ENCODE measurements at regions not wholly inside any gene's neighbourhood (a gene's known extent, or its start where the extent isn't known, plus 50 kb on each side); places are given as distances from the start of the nearest gene placed in this dataset.

DNA sequence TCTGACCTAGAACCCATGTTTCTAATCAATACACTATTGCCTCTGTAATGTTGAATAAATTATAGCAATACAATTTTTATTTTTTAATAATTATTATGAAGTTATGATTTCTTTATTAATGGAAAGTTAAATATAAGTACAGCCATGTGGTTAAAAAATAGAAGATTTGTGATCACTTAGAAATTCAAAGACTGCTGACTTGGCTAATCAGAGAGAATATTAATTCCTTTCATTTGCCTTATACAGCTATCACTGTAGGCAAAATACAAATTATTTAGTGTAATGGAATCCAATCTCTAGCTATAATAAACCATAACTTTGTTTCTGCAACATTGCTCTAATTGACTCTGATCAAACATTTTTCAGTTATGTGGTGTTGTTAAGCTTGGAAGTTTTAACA, 255.0 kb upstream of the TAS2R1 start:
- no peak for TF ChIP-seq EZH2 (IDR thresholded peaks at IDR 0.05; ENCODE audit: borderline replicate concordance, low read length)
- TF ChIP-seq, protein P1, sequence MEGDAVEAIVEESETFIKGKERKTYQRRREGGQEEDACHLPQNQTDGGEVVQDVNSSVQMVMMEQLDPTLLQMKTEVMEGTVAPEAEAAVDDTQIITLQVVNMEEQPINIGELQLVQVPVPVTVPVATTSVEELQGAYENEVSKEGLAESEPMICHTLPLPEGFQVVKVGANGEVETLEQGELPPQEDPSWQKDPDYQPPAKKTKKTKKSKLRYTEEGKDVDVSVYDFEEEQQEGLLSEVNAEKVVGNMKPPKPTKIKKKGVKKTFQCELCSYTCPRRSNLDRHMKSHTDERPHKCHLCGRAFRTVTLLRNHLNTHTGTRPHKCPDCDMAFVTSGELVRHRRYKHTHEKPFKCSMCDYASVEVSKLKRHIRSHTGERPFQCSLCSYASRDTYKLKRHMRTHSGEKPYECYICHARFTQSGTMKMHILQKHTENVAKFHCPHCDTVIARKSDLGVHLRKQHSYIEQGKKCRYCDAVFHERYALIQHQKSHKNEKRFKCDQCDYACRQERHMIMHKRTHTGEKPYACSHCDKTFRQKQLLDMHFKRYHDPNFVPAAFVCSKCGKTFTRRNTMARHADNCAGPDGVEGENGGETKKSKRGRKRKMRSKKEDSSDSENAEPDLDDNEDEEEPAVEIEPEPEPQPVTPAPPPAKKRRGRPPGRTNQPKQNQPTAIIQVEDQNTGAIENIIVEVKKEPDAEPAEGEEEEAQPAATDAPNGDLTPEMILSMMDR (conservative IDR thresholded peaks at IDR 0.05 in 1 of 2, IDR thresholded peaks at IDR 0.05 in 1 of 2; ENCODE audit: extremely low read depth in 1 of 2, insufficient read depth in 1 of 2, low read depth in 1 of 2, low read length in 2 of 2), result no peak

Measured in mammary epithelial cell (primary cell).